SJSA1 (cell line): ENCODE measurements at regions not wholly inside any gene's neighbourhood (a gene's known extent, or its start where the extent isn't known, plus 50 kb on each side); places are given as distances from the start of the nearest gene placed in this dataset.

Source experiments
- DNase-seq, 2 experiments: peaks; one replicate each; pipeline ENCODE4 v3.0.0-alpha.2; 2015 to 2020; ENCODE audit warnings: low spot score in 2 of 2, low read depth in 1 of 2
- H3K27ac ChIP-seq: fragments of 250-450 bp; sonication (Bioruptor Pico); 2 replicates; pipeline ENCODE4 v1.5.1; 2020; ENCODE audit warnings: mild to moderate bottlenecking, moderate library complexity
- H3K27me3 ChIP-seq: fragments of 250-450 bp; sonication (Bioruptor Pico); replicated peaks from 2 replicates; pipeline ENCODE4 v1.5.1; 2020; ENCODE audit warnings: mild to moderate bottlenecking, moderate library complexity
- H3K36me3 ChIP-seq: fragments of 250-450 bp; sonication (Bioruptor Pico); 2 replicates; pipeline ENCODE4 v1.5.1; 2020; ENCODE audit warnings: mild to moderate bottlenecking
- H3K4me1 ChIP-seq: fragments of 250-450 bp; sonication (Bioruptor Pico); replicated peaks from 2 replicates; pipeline ENCODE4 v1.6.1; 2021; ENCODE audit warnings: mild to moderate bottlenecking
- H3K4me3 ChIP-seq: fragments of 250-450 bp; sonication (Bioruptor Pico); 2 replicates; pipeline ENCODE4 v1.5.1; 2020; ENCODE audit warnings: mild to moderate bottlenecking
- H3K9me3 ChIP-seq: fragments of 250-450 bp; sonication (Bioruptor Pico); replicated peaks from 2 replicates; pipeline ENCODE4 v1.5.1; 2020; ENCODE audit warnings: mild to moderate bottlenecking

DNA sequence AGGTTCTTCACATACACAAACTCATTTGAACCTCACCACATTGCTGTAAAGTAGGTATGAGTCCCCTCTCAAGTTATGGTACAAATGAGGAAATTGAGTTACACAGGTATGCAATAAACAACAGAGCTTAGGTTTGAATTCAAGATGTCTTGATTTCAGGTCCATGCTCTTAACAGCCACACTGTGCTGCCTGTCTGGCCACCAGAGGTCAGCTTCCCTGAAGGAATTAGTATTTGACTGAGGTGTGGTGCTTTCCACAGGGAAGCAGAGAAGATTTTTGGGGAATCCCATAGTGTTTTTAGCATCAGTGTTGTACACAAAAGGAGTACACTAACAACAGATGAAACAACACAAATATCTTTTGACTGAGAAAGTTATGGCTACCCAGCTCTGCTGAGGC is 94.4 kb upstream of the ITGA1 start:
- H3K4me3 ChIP-seq = no peak overlapping the region
- peaks cover 35% of the 10 kb centered on the region for H3K4me1 ChIP-seq
- no peaks in the 10 kb centered on the region for H3K9me3 ChIP-seq
- no peaks in the 10 kb centered on the region for H3K36me3 ChIP-seq
- H3K27ac ChIP-seq = no peak overlapping the region
- no peaks in the 10 kb centered on the region for H3K27me3 ChIP-seq
- peak in 1 of 2 experiments; percentile 22 for DNase-seq

DNA sequence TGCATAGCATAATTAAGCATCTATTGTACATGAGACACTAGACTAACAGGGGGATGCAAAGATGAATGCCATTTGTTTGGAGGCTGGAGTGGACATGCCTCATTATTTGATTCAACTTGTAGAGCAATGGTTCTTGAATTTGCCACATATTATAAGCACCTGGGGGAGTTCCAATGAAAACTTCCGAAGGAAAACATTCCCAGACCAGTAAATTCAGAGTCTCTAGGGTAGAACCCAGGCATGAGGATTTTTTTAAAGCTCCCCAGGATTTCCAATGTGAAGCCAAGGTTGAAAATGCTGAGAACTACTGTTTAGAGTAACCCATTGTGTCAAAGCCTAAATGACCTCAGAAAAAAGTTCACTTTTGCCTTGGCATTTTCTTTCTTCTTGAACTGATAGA is 93.9 kb upstream of the ITGA1 start:
- Histone ChIP-seq H3K27ac (no peak overlapping the region), H3K9me3 (no peaks in the 10 kb centered on the region), H3K27me3 (no peaks in the 10 kb centered on the region), H3K36me3 (no peaks in the 10 kb centered on the region), H3K4me1 (peaks cover 35% of the 10 kb centered on the region), H3K4me3 (no peak overlapping the region)
- no peak for DNase-seq

DNA sequence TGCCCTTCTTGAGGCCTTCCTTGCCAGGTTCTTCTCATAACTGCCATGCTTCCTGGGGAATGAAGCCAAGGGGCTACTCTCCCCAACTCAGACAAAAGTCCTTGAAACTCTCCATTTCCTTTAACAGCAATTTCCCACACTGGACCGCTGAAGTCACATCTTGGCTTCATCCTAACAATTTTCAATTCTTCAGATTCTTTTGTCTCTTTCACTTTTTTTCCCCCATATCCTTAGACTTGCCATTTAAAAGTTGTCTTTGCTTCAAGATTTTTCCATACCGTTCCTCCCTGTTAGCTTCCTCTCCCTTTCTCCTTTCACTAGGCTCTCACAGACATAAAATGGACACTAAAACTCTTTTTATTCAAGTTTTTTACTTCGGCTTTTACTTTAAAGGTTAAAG is 93.1 kb upstream of the ITGA1 start:
- no peak for DNase-seq
- Histone ChIP-seq H3K4me3 (no peak overlapping the region), H3K36me3 (no peaks in the 10 kb centered on the region), H3K27me3 (no peaks in the 10 kb centered on the region), H3K27ac (no peak overlapping the region), H3K9me3 (no peaks in the 10 kb centered on the region), H3K4me1 (peaks cover 31% of the 10 kb centered on the region)

DNA sequence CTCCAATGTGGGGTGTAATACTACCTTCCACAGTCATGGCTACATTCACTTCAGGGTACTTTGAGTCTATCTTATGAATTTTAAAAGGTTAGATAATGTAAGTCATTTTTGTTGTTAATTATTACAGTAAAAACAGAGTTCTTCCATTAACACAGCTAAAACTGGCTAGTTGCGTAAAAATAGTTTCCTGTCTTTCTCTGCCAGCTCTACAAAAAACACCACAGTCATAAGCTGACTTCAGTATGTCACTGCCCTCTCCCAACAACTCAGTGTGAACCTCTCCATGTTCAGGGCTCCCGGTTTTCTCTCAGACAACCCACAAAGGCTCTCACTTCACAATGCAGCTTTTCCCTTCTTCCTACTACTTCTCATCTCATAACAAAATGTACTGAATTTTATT is 84.8 kb upstream of the ITGA1 start:
- Histone ChIP-seq H3K9me3 (no peaks in the 10 kb centered on the region), H3K27me3 (no peaks in the 10 kb centered on the region), H3K27ac (no peak overlapping the region), H3K36me3 (no peaks in the 10 kb centered on the region), H3K4me1 (no peaks in the 10 kb centered on the region), H3K4me3 (no peak overlapping the region)
- no peak for DNase-seq

DNA sequence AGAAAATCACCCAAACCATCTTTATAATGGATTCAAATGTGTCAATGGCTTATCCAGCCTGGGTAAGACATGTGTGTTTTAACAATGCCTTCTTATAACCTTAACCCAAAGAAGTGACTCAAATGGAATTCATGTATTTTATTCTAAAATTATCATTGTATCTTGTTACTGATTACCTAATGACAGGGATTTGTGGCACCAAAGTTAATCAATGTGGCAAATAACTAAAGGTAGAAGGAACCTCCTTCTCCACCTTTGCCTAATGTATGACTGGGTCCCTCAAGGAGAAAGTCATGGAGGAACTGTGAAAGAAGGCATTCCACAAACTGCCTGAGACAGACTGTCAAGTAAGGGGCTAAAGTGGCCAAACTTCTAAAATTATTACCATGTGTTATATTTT is 84.4 kb upstream of the ITGA1 start:
- no peak for DNase-seq
- no peaks in the 10 kb centered on the region for H3K9me3 ChIP-seq
- H3K4me3 ChIP-seq = no peak overlapping the region
- H3K36me3 ChIP-seq = no peaks in the 10 kb centered on the region
- peaks cover under 1% of the 10 kb centered on the region; the same call in 1 of the 2 replicates for H3K4me1 ChIP-seq
- H3K27me3 ChIP-seq = no peaks in the 10 kb centered on the region
- H3K27ac ChIP-seq = no peak overlapping the region

- Histone ChIP-seq H3K27me3 (no peaks in the 10 kb centered on the region), H3K4me3 (no peak overlapping the region), H3K27ac (no peak overlapping the region), H3K36me3 (no peaks in the 10 kb centered on the region), H3K9me3 (no peaks in the 10 kb centered on the region), H3K4me1 (peaks cover 18% of the 10 kb centered on the region)
- DNase-seq = no peak
Observed at GRCh38 chr5:52705720-52706119, 82.0 kb upstream of the ITGA1 start.

- no peaks in the 10 kb centered on the region for H3K36me3 ChIP-seq
- H3K27ac ChIP-seq = no peak overlapping the region
- H3K9me3 ChIP-seq = no peaks in the 10 kb centered on the region
- no peak for DNase-seq
- H3K4me1 ChIP-seq = peaks cover 18% of the 10 kb centered on the region
- H3K27me3 ChIP-seq = no peaks in the 10 kb centered on the region
- H3K4me3 ChIP-seq = no peak overlapping the region
Observed at GRCh38 chr5:52706775-52707174, 80.9 kb upstream of the ITGA1 start.

- Histone ChIP-seq H3K9me3 (no peaks in the 10 kb centered on the region), H3K27me3 (no peaks in the 10 kb centered on the region), H3K4me1 (peaks cover 18% of the 10 kb centered on the region), H3K36me3 (no peaks in the 10 kb centered on the region), H3K27ac (no peak overlapping the region), H3K4me3 (no peak overlapping the region)
- DNase-seq = no peak
Observed at GRCh38 chr5:52707616-52708015, 80.1 kb upstream of the ITGA1 start.

GRCh38 chr5:52708463-52708862 is 79.3 kb upstream of the ITGA1 start:
- no peak for DNase-seq
- no peak overlapping the region for H3K27ac ChIP-seq

DNA sequence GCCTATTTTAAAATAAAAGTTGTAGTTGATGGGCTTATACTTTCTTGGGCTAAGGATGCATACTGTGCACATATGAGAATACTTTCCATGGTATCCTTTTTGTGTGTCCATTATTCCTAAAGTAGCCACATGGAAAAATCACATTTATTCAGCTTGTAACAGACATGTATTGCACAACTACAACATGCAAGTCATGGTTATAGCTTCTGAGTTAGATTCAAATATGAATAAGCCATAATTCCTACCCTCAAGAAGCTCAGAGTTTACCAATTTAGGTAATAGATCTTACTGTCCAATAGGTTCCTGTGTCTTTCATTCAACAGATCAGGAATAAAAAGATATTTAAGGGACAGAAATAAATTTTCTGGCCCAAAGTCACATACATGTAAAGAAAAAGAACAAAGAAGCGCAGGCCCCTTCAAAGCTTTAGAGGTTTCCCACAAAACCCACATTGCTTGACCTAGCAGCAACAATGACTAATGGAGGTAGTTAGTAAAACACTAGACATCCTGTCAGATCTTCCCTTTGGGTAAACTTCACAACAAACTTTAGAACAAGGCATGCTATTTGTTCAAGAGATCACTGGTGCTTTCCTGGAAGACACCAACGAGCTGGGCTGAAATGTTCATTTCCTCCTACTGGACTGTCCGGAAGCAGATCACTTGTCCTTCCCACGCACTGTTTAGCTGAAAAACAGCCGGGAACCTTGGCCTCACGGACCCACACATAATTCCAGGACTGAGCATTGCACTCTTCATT is 78.4 kb upstream of the ITGA1 start:
- peak in 1 of 2 experiments; percentile 67 for DNase-seq
- no peaks in the 10 kb centered on the region for H3K27me3 ChIP-seq
- no peaks in the 10 kb centered on the region for H3K36me3 ChIP-seq
- H3K4me1 ChIP-seq = peaks cover 18% of the 10 kb centered on the region
- no peak overlapping the region for H3K4me3 ChIP-seq
- no peaks in the 10 kb centered on the region for H3K9me3 ChIP-seq
- H3K27ac ChIP-seq = no peak overlapping the region

More at GRCh38 chr5:52708463-52708862, 79.3 kb upstream of the ITGA1 start:
- H3K9me3 ChIP-seq = no peaks in the 10 kb centered on the region
- peaks cover 18% of the 10 kb centered on the region for H3K4me1 ChIP-seq
- H3K27me3 ChIP-seq = no peaks in the 10 kb centered on the region
- H3K36me3 ChIP-seq = no peaks in the 10 kb centered on the region
- H3K4me3 ChIP-seq = no peak overlapping the region

GRCh38 chr5:52710310-52710971 is 77.3 kb upstream of the ITGA1 start:
- Histone ChIP-seq H3K4me3 (no peak overlapping the region), H3K27ac (no peak overlapping the region), H3K4me1 (peaks cover 18% of the 10 kb centered on the region), H3K9me3 (no peaks in the 10 kb centered on the region), H3K36me3 (no peaks in the 10 kb centered on the region), H3K27me3 (no peaks in the 10 kb centered on the region)
- no peak for DNase-seq

- no peak for DNase-seq
- no peaks in the 10 kb centered on the region for H3K27me3 ChIP-seq
- H3K27ac ChIP-seq = no peak overlapping the region
Observed at GRCh38 chr5:52710972-52711596, 76.6 kb upstream of the ITGA1 start.

GRCh38 chr5:52712354-52712753 is 75.4 kb upstream of the ITGA1 start:
- no peak for DNase-seq
- H3K4me3 ChIP-seq = no peak overlapping the region
- no peaks in the 10 kb centered on the region for H3K27me3 ChIP-seq
- no peaks in the 10 kb centered on the region for H3K36me3 ChIP-seq
- H3K27ac ChIP-seq = no peak overlapping the region
- peaks cover 18% of the 10 kb centered on the region for H3K4me1 ChIP-seq
- no peaks in the 10 kb centered on the region for H3K9me3 ChIP-seq

More at GRCh38 chr5:52710972-52711596, 76.6 kb upstream of the ITGA1 start:
- no peaks in the 10 kb centered on the region for H3K9me3 ChIP-seq
- no peaks in the 10 kb centered on the region for H3K36me3 ChIP-seq
- H3K4me1 ChIP-seq = peaks cover 18% of the 10 kb centered on the region
- H3K4me3 ChIP-seq = no peak overlapping the region

DNA sequence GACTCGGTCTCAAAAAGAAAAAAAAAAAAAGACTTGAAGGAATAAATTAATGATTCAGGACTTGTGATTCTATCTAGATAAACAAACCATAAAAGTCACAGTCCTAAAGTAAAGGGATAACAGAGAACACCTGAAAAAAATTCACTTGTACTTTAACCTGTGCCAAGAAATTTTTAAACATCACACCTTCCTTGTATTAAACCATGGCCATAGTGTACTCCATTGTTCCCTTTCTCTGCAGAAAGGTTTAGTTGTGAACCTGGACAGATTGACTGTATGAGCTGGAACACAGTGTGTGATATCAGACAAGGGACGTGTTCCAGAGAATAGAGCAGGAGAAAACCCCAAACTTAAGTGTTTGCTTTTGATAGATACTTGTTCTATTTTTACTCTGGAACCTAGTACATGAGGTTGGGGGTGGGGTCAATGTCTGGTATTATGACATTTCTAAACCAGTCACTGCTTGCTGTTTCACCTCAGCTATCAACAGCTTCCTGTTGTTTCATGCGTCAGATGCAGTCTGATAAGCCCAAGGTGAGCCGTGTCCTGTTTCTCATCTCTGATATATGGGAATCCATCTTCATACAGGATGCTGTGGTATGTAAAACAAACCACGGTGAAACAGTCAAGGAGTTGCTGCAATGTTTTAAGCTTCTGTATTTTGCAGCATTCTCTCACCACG is 62.5 kb upstream of the ITGA1 start:
- Histone ChIP-seq H3K4me3 (no peak overlapping the region), H3K27ac (no peak overlapping the region), H3K4me1 (peaks cover 11% of the 10 kb centered on the region), H3K36me3 (no peaks in the 10 kb centered on the region), H3K27me3 (no peaks in the 10 kb centered on the region), H3K9me3 (no peaks in the 10 kb centered on the region)
- DNase-seq = no peak
